GM10248 (cell line): ENCODE measurements at regions not wholly inside any gene's neighbourhood (a gene's known extent, or its start where the extent isn't known, plus 50 kb on each side); places are given as distances from the start of the nearest gene placed in this dataset.

Experiments used
- CTCF ChIA-PET: fragments of 300-600 bp; sonication (Branson Sonifier 250); formaldehyde crosslinking; extraction: SDS; loops from one replicate; lab custom pipeline; 2021; ENCODE audit warnings: antibody characterized with exemption; lab: Yijun Ruan, JAX
- POLR2A ChIA-PET: fragments of 350-650 bp; sonication (Branson Sonifier 250); formaldehyde crosslinking; extraction: SDS; loops from one replicate; lab custom pipeline; 2020; ENCODE audit warnings: antibody characterized with exemption; lab: Yijun Ruan, JAX
- DNase-seq: peaks from one replicate; pipeline ENCODE4 v3.0.0; 2012; ENCODE audit errors: extremely low spot score
- TF ChIP-seq, protein P1 (sequence below): IDR thresholded peaks from 2 replicates; pipeline ENCODE4 v1.5.1; 2012; ENCODE audit warnings: mild to moderate bottlenecking, low read depth; ENCODE audit errors: extremely low read depth, missing control alignments, control extremely low read depth

- ChIA-PET POLR2A (no interaction called here), CTCF (no interaction called here)
- DNase-seq, result no peak
- TF ChIP-seq, protein P1, sequence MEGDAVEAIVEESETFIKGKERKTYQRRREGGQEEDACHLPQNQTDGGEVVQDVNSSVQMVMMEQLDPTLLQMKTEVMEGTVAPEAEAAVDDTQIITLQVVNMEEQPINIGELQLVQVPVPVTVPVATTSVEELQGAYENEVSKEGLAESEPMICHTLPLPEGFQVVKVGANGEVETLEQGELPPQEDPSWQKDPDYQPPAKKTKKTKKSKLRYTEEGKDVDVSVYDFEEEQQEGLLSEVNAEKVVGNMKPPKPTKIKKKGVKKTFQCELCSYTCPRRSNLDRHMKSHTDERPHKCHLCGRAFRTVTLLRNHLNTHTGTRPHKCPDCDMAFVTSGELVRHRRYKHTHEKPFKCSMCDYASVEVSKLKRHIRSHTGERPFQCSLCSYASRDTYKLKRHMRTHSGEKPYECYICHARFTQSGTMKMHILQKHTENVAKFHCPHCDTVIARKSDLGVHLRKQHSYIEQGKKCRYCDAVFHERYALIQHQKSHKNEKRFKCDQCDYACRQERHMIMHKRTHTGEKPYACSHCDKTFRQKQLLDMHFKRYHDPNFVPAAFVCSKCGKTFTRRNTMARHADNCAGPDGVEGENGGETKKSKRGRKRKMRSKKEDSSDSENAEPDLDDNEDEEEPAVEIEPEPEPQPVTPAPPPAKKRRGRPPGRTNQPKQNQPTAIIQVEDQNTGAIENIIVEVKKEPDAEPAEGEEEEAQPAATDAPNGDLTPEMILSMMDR, result no peak
Measured at GRCh38 chr12:93957168-93957567, 191.2 kb upstream of the PLXNC1 start.

DNA sequence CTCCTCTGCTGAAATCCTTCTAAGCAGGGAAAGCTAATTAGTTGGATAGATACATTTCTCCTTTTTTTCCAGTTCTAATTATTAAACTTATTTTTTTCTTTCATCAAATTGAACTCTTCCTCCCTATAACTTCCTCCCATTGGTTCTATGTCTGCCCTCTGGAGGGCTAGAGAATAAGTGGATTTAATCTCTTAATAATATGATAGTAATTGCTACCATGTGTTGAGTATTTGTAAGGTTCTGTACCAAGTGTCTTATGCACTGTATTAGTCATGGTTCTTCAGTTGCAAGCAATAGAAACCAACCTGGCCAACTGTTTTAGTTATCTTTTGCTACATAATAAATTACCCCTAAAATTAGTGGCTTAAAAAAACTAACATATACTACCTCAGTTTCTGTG lies 190.5 kb upstream of the PLXNC1 start:
- CTCF ChIA-PET, result no interaction called here
- DNase-seq, result no peak
- POLR2A ChIA-PET, result no interaction called here
- TF ChIP-seq, protein P1, result no peak

- POLR2A ChIA-PET, result no interaction called here
- no peak for DNase-seq
- TF ChIP-seq, protein P1, result no peak
- CTCF ChIA-PET, result no interaction called here
Measured at GRCh38 chr12:93959657-93960056, 188.7 kb upstream of the PLXNC1 start.

- CTCF ChIA-PET, result interaction anchor here (0.6 kb wide), 1 partner anchor 197 kb away, joined by 3 read pairs; no protein-coding TSS in a partner anchor
- DNase-seq, result no peak
- TF ChIP-seq, protein P1, result no peak
- POLR2A ChIA-PET, result no interaction called here
Measured at GRCh38 chr12:93960521-93960920, 187.9 kb upstream of the PLXNC1 start.

GRCh38 chr12:93962336-93962735 lies 186.0 kb upstream of the PLXNC1 start:
- CTCF ChIA-PET, result interaction anchor here (1.1 to 1.3 kb wide), 2 partner anchors 9 to 10 kb away, joined by 3 to 5 read pairs; no protein-coding TSS in a partner anchor
- no peak for DNase-seq
- POLR2A ChIA-PET, result no interaction called here
- TF ChIP-seq, protein P1, result no peak

DNA sequence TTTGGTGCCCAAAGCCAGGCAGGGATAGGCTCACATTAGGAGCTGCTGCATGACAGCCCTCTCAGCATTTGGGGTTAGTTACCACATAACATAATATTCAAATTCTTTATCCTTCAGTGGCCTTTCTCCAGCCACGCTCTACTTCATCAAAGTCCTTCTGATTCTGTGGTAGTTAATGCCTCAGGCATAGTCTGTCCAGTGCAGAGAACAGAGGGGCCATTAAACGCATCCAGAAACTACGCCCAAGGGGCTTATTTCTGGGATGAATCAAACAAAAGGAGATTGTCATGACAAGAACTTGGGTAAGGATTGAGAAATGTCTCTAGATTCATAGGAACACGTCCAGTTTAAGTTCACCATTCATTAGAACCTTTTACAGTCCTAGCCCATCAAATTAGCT lies 183.4 kb upstream of the PLXNC1 start:
- CTCF ChIA-PET, result no interaction called here
- TF ChIP-seq, protein P1, result no peak
- POLR2A ChIA-PET, result no interaction called here
- no peak for DNase-seq
